ENCODE measurements at regions not wholly inside any gene's neighbourhood (a gene's known extent, or its start where the extent isn't known, plus 50 kb on each side); places are given as distances from the start of the nearest gene placed in this dataset.
"Not testable (repeated sequence)": the region's sequence is repeated elsewhere in the genome, so short reads cannot be mapped to it uniquely, and the experiment has no call there.

GRCh38 chr19:28618504-28618903 is 594.4 kb downstream of the UQCRFS1 start:
- Histone ChIP-seq H3K27ac (no peak overlapping the region), H3K4me1 (no peaks in the 10 kb centered on the region), H3K27me3 (no peaks in the 10 kb centered on the region), H3K36me3 (no peaks in the 10 kb centered on the region), H3K9me3 (peaks cover 9% of the 10 kb centered on the region), H3K4me3 (no peak overlapping the region)
- DNase-seq: no peak
- ATAC-seq: no peak
- no peak for TF ChIP-seq CTCF (IDR thresholded peaks at IDR 0.05)
- intact Hi-C loops (cut with DNase I): no loop called here

- Histone ChIP-seq H3K4me3 (no peak overlapping the region), H3K27ac (no peak overlapping the region), H3K36me3 (no peaks in the 10 kb centered on the region), H3K4me1 (no peaks in the 10 kb centered on the region), H3K9me3 (peaks cover 9% of the 10 kb centered on the region), H3K27me3 (no peaks in the 10 kb centered on the region)
- ATAC-seq (no peak), DNase-seq (no peak)
- no peak for TF ChIP-seq CTCF (IDR thresholded peaks at IDR 0.05)
- intact Hi-C loops (cut with DNase I): no loop called here
These were observed 597.0 kb downstream of the UQCRFS1 start for GRCh38 chr19:28615966-28616365.

GRCh38 chr19:28615546-28615916 is 597.4 kb downstream of the UQCRFS1 start:
- Histone ChIP-seq H3K4me3 (no peak overlapping the region), H3K36me3 (no peaks in the 10 kb centered on the region), H3K27ac (no peak overlapping the region), H3K4me1 (no peaks in the 10 kb centered on the region), H3K9me3 (peaks cover 9% of the 10 kb centered on the region), H3K27me3 (no peaks in the 10 kb centered on the region)
- no peak for DNase-seq
- intact Hi-C loops (cut with DNase I): no loop called here
- ATAC-seq: no peak
- no peak for TF ChIP-seq CTCF (IDR thresholded peaks at IDR 0.05)

GRCh38 chr19:28614634-28615545 is 598.1 kb downstream of the UQCRFS1 start:
- H3K4me1 ChIP-seq: no peaks in the 10 kb centered on the region
- H3K27me3 ChIP-seq: no peaks in the 10 kb centered on the region
- peaks cover 9% of the 10 kb centered on the region for H3K9me3 ChIP-seq
- H3K36me3 ChIP-seq: no peaks in the 10 kb centered on the region
- ATAC-seq: no peak
- intact Hi-C loops (cut with DNase I): no loop called here
- no peak for DNase-seq
- no peak for TF ChIP-seq CTCF (IDR thresholded peaks at IDR 0.05)
- no peak overlapping the region for H3K27ac ChIP-seq
- H3K4me3 ChIP-seq: no peak overlapping the region

GRCh38 chr19:28612275-28612769 is 600.6 kb downstream of the UQCRFS1 start:
- TF ChIP-seq CTCF (IDR thresholded peaks at IDR 0.05): no peak
- H3K9me3 ChIP-seq: peaks cover 9% of the 10 kb centered on the region
- H3K4me1 ChIP-seq: no peaks in the 10 kb centered on the region
- ATAC-seq (no peak), DNase-seq (no peak)
- H3K27ac ChIP-seq: no peak overlapping the region
- no peaks in the 10 kb centered on the region for H3K36me3 ChIP-seq
- H3K4me3 ChIP-seq: no peak overlapping the region
- intact Hi-C loops (cut with DNase I): no loop called here
- H3K27me3 ChIP-seq: no peaks in the 10 kb centered on the region

GRCh38 chr19:28611227-28611914 is 601.6 kb downstream of the UQCRFS1 start:
- H3K4me3 ChIP-seq; H3K27ac ChIP-seq; ATAC-seq; DNase-seq; H3K9me3 ChIP-seq; H3K27me3 ChIP-seq; H3K4me1 ChIP-seq; H3K36me3 ChIP-seq; intact Hi-C loops (cut with DNase I): not testable (repeated sequence)

All from upper lobe of right lung (tissue), 1 donor.